WTC11 (cell line): ENCODE measurements at regions not wholly inside any gene's neighbourhood (a gene's known extent, or its start where the extent isn't known, plus 50 kb on each side); places are given as distances from the start of the nearest gene placed in this dataset.

ENCODE experiments used
- ATAC-seq: fragments of 200-7000 bp; cut with Tn5 transposase; 2 replicates; pipeline ENCODE4 v1.10.0; 2021; ENCODE audit warnings: mild to moderate bottlenecking, moderate library complexity
- CTCF ChIA-PET: fragments of 300-600 bp; sonication (Branson Sonifier 250); formaldehyde crosslinking; loops from one replicate; lab custom pipeline; 2021; ENCODE audit warnings: antibody characterized with exemption; lab: Charles Lee
- POLR2A ChIA-PET: fragments of 350-600 bp; sonication (Branson Sonifier 250); formaldehyde crosslinking; loops from one replicate; lab custom pipeline; 2021; ENCODE audit warnings: antibody characterized with exemption; lab: Charles Lee
- DNase-seq: peaks from one replicate; pipeline ENCODE4 v3.0.0; 2021; ENCODE audit warnings: low spot score
- H3K27ac Mint-ChIP-seq: 2 replicates; pipeline ENCODE4 v1.8.0; 2021; ENCODE audit warnings: mixed read lengths
- H3K27me3 Mint-ChIP-seq: 2 replicates; pipeline ENCODE4 v1.8.0; 2021; ENCODE audit warnings: low read depth, mild to moderate bottlenecking, moderate library complexity, mixed read lengths
- H3K36me3 Mint-ChIP-seq: 2 replicates; pipeline ENCODE4 v1.8.0; 2021; ENCODE audit warnings: mixed read lengths
- H3K4me1 Mint-ChIP-seq: 2 replicates; pipeline ENCODE4 v1.8.0; 2022; ENCODE audit warnings: mixed read lengths
- H3K4me3 Mint-ChIP-seq: 2 replicates; pipeline ENCODE4 v1.8.0; 2021; ENCODE audit warnings: mild to moderate bottlenecking, moderate library complexity, mixed read lengths
- H3K9me3 Mint-ChIP-seq: 2 replicates; pipeline ENCODE4 v1.8.0; 2021; ENCODE audit warnings: mixed read lengths
- CREB1 ChIP-seq: sonication (generic); formaldehyde crosslinking; IDR thresholded peaks from 2 replicates; pipeline ENCODE4 v1.8.0; 2023; ENCODE audit warnings: mild to moderate bottlenecking, missing genetic modification reagents
- EMX1 ChIP-seq: fragments of 250-450 bp; sonication (Bioruptor Pico); IDR thresholded peaks from 2 replicates; pipeline ENCODE4 v1.8.0; 2021; ENCODE audit warnings: mild to moderate bottlenecking
- ESRRA ChIP-seq: sonication (generic); formaldehyde crosslinking; IDR thresholded peaks from 2 replicates; pipeline ENCODE4 v1.8.1; 2022; ENCODE audit warnings: mild to moderate bottlenecking, missing genetic modification reagents, borderline replicate concordance
- FOXP1 ChIP-seq: sonication (generic); formaldehyde crosslinking; IDR thresholded peaks from 2 replicates; pipeline ENCODE4 v1.8.0; 2022; ENCODE audit warnings: missing genetic modification reagents, mild to moderate bottlenecking, moderate library complexity, borderline replicate concordance
- GABPB1 ChIP-seq: sonication (generic); formaldehyde crosslinking; IDR thresholded peaks from 2 replicates; pipeline ENCODE4 v1.8.1; 2023; ENCODE audit warnings: mild to moderate bottlenecking, missing genetic modification reagents
- HMGA2 ChIP-seq: fragments of 250-450 bp; sonication (Bioruptor Pico); IDR thresholded peaks from 2 replicates; pipeline ENCODE4 v1.4.0; 2021; ENCODE audit warnings: mild to moderate bottlenecking, moderate library complexity
- KAT7 ChIP-seq: sonication (generic); formaldehyde crosslinking; IDR thresholded peaks from 2 replicates; pipeline ENCODE4 v1.8.1; 2023; ENCODE audit warnings: missing genetic modification reagents, mild to moderate bottlenecking, borderline replicate concordance
- NFE2L1 ChIP-seq: sonication (generic); formaldehyde crosslinking; IDR thresholded peaks from 2 replicates; pipeline ENCODE4 v1.8.1; 2023; ENCODE audit warnings: missing genetic modification reagents
- NR3C1 ChIP-seq: sonication (generic); formaldehyde crosslinking; conservative IDR thresholded peaks from 2 replicates; pipeline ENCODE4 v1.8.1; 2023; ENCODE audit warnings: low read depth, mild to moderate bottlenecking, missing genetic modification reagents
- OVOL2 ChIP-seq: fragments of 250-450 bp; sonication (Bioruptor Pico); IDR thresholded peaks from 2 replicates; pipeline ENCODE4 v1.9.0; 2021; ENCODE audit warnings: mild to moderate bottlenecking, borderline replicate concordance
- SOX15 ChIP-seq: fragments of 250-450 bp; sonication (Bioruptor Pico); IDR thresholded peaks from 2 replicates; pipeline ENCODE4 v1.9.0; 2021; ENCODE audit warnings: mild to moderate bottlenecking
- ZBTB21 ChIP-seq: sonication (generic); formaldehyde crosslinking; IDR thresholded peaks from 2 replicates; pipeline ENCODE4 v1.8.1; 2023; ENCODE audit warnings: mild to moderate bottlenecking, missing genetic modification reagents, borderline replicate concordance
- ZNF121 ChIP-seq: sonication (generic); formaldehyde crosslinking; IDR thresholded peaks from 2 replicates; pipeline ENCODE4 v1.8.0; 2023; ENCODE audit warnings: missing genetic modification reagents
- ZNF416 ChIP-seq: fragments of 250-450 bp; sonication (Bioruptor Pico); IDR thresholded peaks from 2 replicates; pipeline ENCODE4 v1.9.0; 2021; ENCODE audit warnings: mild to moderate bottlenecking, inconsistent platforms
- TF ChIP-seq, protein P1 (sequence below): sonication (generic); formaldehyde crosslinking; IDR thresholded peaks from 2 replicates; pipeline ENCODE4 v1.8.1; 2022; ENCODE audit warnings: missing genetic modification reagents, borderline replicate concordance
- TF ChIP-seq, protein P2 (sequence below): sonication (generic); formaldehyde crosslinking; IDR thresholded peaks from 2 replicates; pipeline ENCODE4 v1.8.0; 2022; ENCODE audit warnings: mild to moderate bottlenecking, missing genetic modification reagents
- TF ChIP-seq, protein P3 (sequence below): fragments of 250-450 bp; sonication (Bioruptor Pico); IDR thresholded peaks from 2 replicates; pipeline ENCODE4 v1.9.0; 2021; ENCODE audit warnings: mild to moderate bottlenecking, borderline replicate concordance
- TF ChIP-seq, protein P4 (sequence below): sonication (generic); formaldehyde crosslinking; IDR thresholded peaks from 2 replicates; pipeline ENCODE4 v1.8.1; 2023; ENCODE audit warnings: mild to moderate bottlenecking, moderate library complexity, missing genetic modification reagents
- TF ChIP-seq, protein P5 (sequence below): sonication (generic); formaldehyde crosslinking; IDR thresholded peaks from 2 replicates; pipeline ENCODE4 v1.8.0; 2023; ENCODE audit warnings: missing genetic modification reagents, mild to moderate bottlenecking, borderline replicate concordance

DNA sequence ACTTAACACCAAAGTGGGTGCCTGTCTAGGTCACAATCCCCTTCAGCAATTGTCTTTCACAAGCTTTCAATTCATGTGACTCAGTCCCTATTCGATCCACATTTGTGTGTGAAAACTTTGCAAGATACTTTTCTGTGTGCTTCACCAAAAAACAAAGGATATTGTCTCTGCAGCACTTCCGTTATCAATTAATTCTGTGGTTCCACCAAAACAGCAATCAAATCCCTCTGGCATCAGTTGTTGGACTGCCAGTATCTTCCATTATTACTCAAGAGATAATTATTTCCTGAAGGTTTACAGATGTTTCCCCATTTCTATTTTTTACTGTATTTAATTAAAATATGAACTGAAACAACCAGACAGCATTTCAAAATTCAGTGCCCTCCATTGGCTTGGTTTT lies 481.4 kb downstream of the SUCLA2 start:
- Mint-ChIP-seq H3K27me3 (no peaks in the 10 kb centered on the region), H3K4me1 (peaks cover 3% of the 10 kb centered on the region; the same call in 1 of the 2 replicates), H3K27ac (no peak overlapping the region), H3K36me3 (peaks cover 7% of the 10 kb centered on the region; the same call in 1 of the 2 replicates), H3K9me3 (peaks cover 23% of the 10 kb centered on the region), H3K4me3 (no peak overlapping the region)
- CTCF ChIA-PET, result no interaction called here
- DNase-seq (no peak), ATAC-seq (no peak)
- TF ChIP-seq, protein P1, sequence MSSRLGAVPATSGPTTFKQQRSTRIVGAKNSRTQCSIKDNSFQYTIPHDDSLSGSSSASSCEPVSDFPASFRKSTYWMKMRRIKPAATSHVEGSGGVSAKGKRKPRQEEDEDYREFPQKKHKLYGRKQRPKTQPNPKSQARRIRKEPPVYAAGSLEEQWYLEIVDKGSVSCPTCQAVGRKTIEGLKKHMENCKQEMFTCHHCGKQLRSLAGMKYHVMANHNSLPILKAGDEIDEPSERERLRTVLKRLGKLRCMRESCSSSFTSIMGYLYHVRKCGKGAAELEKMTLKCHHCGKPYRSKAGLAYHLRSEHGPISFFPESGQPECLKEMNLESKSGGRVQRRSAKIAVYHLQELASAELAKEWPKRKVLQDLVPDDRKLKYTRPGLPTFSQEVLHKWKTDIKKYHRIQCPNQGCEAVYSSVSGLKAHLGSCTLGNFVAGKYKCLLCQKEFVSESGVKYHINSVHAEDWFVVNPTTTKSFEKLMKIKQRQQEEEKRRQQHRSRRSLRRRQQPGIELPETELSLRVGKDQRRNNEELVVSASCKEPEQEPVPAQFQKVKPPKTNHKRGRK (CRISPR knock-in tag), result no peak
- TF ChIP-seq, protein P2, sequence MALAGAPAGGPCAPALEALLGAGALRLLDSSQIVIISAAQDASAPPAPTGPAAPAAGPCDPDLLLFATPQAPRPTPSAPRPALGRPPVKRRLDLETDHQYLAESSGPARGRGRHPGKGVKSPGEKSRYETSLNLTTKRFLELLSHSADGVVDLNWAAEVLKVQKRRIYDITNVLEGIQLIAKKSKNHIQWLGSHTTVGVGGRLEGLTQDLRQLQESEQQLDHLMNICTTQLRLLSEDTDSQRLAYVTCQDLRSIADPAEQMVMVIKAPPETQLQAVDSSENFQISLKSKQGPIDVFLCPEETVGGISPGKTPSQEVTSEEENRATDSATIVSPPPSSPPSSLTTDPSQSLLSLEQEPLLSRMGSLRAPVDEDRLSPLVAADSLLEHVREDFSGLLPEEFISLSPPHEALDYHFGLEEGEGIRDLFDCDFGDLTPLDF (CRISPR knock-in tag), result no peak
- TF ChIP-seq, protein P3, sequence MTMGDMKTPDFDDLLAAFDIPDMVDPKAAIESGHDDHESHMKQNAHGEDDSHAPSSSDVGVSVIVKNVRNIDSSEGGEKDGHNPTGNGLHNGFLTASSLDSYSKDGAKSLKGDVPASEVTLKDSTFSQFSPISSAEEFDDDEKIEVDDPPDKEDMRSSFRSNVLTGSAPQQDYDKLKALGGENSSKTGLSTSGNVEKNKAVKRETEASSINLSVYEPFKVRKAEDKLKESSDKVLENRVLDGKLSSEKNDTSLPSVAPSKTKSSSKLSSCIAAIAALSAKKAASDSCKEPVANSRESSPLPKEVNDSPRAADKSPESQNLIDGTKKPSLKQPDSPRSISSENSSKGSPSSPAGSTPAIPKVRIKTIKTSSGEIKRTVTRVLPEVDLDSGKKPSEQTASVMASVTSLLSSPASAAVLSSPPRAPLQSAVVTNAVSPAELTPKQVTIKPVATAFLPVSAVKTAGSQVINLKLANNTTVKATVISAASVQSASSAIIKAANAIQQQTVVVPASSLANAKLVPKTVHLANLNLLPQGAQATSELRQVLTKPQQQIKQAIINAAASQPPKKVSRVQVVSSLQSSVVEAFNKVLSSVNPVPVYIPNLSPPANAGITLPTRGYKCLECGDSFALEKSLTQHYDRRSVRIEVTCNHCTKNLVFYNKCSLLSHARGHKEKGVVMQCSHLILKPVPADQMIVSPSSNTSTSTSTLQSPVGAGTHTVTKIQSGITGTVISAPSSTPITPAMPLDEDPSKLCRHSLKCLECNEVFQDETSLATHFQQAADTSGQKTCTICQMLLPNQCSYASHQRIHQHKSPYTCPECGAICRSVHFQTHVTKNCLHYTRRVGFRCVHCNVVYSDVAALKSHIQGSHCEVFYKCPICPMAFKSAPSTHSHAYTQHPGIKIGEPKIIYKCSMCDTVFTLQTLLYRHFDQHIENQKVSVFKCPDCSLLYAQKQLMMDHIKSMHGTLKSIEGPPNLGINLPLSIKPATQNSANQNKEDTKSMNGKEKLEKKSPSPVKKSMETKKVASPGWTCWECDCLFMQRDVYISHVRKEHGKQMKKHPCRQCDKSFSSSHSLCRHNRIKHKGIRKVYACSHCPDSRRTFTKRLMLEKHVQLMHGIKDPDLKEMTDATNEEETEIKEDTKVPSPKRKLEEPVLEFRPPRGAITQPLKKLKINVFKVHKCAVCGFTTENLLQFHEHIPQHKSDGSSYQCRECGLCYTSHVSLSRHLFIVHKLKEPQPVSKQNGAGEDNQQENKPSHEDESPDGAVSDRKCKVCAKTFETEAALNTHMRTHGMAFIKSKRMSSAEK (CRISPR knock-in tag), result no peak
- TF ChIP-seq ESRRA (CRISPR knock-in tag) (no peak), OVOL2 (CRISPR knock-in tag) (no peak), SOX15 (CRISPR knock-in tag) (no peak), EMX1 (CRISPR knock-in tag) (no peak), NR3C1 (CRISPR knock-in tag) (no peak)
- TF ChIP-seq, protein P4, sequence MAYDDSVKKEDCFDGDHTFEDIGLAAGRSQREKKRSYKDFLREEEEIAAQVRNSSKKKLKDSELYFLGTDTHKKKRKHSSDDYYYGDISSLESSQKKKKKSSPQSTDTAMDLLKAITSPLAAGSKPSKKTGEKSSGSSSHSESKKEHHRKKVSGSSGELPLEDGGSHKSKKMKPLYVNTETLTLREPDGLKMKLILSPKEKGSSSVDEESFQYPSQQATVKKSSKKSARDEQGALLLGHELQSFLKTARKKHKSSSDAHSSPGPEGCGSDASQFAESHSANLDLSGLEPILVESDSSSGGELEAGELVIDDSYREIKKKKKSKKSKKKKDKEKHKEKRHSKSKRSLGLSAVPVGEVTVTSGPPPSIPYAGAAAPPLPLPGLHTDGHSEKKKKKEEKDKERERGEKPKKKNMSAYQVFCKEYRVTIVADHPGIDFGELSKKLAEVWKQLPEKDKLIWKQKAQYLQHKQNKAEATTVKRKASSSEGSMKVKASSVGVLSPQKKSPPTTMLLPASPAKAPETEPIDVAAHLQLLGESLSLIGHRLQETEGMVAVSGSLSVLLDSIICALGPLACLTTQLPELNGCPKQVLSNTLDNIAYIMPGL, result no peak
- TF ChIP-seq, protein P5, sequence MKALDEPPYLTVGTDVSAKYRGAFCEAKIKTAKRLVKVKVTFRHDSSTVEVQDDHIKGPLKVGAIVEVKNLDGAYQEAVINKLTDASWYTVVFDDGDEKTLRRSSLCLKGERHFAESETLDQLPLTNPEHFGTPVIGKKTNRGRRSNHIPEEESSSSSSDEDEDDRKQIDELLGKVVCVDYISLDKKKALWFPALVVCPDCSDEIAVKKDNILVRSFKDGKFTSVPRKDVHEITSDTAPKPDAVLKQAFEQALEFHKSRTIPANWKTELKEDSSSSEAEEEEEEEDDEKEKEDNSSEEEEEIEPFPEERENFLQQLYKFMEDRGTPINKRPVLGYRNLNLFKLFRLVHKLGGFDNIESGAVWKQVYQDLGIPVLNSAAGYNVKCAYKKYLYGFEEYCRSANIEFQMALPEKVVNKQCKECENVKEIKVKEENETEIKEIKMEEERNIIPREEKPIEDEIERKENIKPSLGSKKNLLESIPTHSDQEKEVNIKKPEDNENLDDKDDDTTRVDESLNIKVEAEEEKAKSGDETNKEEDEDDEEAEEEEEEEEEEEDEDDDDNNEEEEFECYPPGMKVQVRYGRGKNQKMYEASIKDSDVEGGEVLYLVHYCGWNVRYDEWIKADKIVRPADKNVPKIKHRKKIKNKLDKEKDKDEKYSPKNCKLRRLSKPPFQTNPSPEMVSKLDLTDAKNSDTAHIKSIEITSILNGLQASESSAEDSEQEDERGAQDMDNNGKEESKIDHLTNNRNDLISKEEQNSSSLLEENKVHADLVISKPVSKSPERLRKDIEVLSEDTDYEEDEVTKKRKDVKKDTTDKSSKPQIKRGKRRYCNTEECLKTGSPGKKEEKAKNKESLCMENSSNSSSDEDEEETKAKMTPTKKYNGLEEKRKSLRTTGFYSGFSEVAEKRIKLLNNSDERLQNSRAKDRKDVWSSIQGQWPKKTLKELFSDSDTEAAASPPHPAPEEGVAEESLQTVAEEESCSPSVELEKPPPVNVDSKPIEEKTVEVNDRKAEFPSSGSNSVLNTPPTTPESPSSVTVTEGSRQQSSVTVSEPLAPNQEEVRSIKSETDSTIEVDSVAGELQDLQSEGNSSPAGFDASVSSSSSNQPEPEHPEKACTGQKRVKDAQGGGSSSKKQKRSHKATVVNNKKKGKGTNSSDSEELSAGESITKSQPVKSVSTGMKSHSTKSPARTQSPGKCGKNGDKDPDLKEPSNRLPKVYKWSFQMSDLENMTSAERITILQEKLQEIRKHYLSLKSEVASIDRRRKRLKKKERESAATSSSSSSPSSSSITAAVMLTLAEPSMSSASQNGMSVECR (CRISPR knock-in tag), result no peak
- POLR2A ChIA-PET, result no interaction called here

DNA sequence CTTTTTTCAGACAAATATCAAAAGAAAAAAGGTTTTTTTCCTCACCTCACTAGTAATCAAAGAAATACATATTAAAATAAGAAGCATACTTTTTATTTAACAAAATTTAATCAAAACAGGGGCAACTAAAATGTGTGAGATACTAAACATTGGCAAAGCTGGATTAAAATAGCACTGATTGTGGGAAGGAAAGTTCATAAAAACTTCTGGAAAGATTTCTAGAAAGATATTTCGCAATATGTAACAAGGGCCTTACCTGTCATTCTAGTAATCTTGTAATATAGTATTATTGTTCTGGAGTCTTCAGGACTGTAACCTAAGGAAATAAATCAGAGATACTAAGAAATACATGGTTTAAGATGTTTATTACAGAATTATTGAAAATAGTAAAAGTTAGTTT lies 482.5 kb downstream of the SUCLA2 start:
- H3K9me3 Mint-ChIP-seq, result peaks cover 30% of the 10 kb centered on the region
- H3K4me1 Mint-ChIP-seq, result no peaks in the 10 kb centered on the region
- ChIA-PET POLR2A (no interaction called here), CTCF (no interaction called here)
- no peak overlapping the region for H3K27ac Mint-ChIP-seq
- DNase-seq (no peak), ATAC-seq (no peak)
- peaks cover 7% of the 10 kb centered on the region; the same call in 1 of the 2 replicates for H3K36me3 Mint-ChIP-seq
- no peaks in the 10 kb centered on the region for H3K27me3 Mint-ChIP-seq
- no peak overlapping the region for H3K4me3 Mint-ChIP-seq
- TF ChIP-seq, protein P4, result no peak
- TF ChIP-seq KAT7 (CRISPR knock-in tag) (no peak), NFE2L1 (CRISPR knock-in tag) (no peak), ZNF121 (CRISPR knock-in tag) (no peak), ZNF416 (CRISPR knock-in tag) (no peak), HMGA2 (CRISPR knock-in tag) (no peak), ZBTB21 (no peak), CREB1 (no peak), GABPB1 (no peak), FOXP1 (CRISPR knock-in tag) (no peak)
